H1 (cell line): ENCODE measurements at regions not wholly inside any gene's neighbourhood (a gene's known extent, or its start where the extent isn't known, plus 50 kb on each side); places are given as distances from the start of the nearest gene placed in this dataset.

ENCODE experiments used
- CTCF ChIA-PET: fragments of 300-600 bp; sonication (Branson Sonifier 250); formaldehyde crosslinking; loops from one replicate; lab custom pipeline; 2021; ENCODE audit not compliant: partially characterized antibody; lab: Charles Lee
- POLR2A ChIA-PET: fragments of 300-600 bp; sonication (Branson Sonifier 250); formaldehyde crosslinking; loops from one replicate; lab custom pipeline; 2021; ENCODE audit warnings: inconsistent platforms; ENCODE audit not compliant: partially characterized antibody; lab: Charles Lee
- DNase-seq, 2 experiments: peaks; one replicate each; pipeline versions ENCODE4 v3.0.0 to v3.0.0-alpha.2; 2010 to 2022; ENCODE audit warnings: low spot score in 2 of 2, low read depth in 1 of 2, mixed read lengths in 1 of 2
- FAIRE-seq: peaks from 2 replicates; lab custom pipeline; 2011; peaks lifted over from hg19 to GRCh38; lab: Jason Lieb, UNC
- H2AFZ ChIP-seq: 2 replicates; pipeline ENCODE4 v1.8.1; 2012; ENCODE audit warnings: low read length, inconsistent platforms
- H2AK5ac ChIP-seq: 2 replicates; pipeline ENCODE4 v1.6.1; 2013; ENCODE audit warnings: low read depth, low read length
- H2BK120ac ChIP-seq: replicated peaks from 2 replicates; pipeline ENCODE3; 2013; ENCODE audit warnings: low read depth, low read length, inconsistent platforms
- H2BK12ac ChIP-seq: 2 replicates; pipeline ENCODE4 v1.6.1; 2013; ENCODE audit warnings: low read depth, low read length
- H2BK15ac ChIP-seq: 2 replicates; pipeline ENCODE4 v1.6.1; 2013; ENCODE audit warnings: low read length
- H2BK20ac ChIP-seq: 2 replicates; pipeline ENCODE4 v1.6.1; 2013; ENCODE audit warnings: low read length
- H2BK5ac ChIP-seq: 2 replicates; pipeline ENCODE4 v1.6.1; 2013; ENCODE audit warnings: low read depth, low read length
- H3K14ac ChIP-seq: 2 replicates; pipeline ENCODE4 v1.6.1; 2013; ENCODE audit warnings: inconsistent platforms; ENCODE audit not compliant: insufficient read length
- H3K18ac ChIP-seq: 2 replicates; pipeline ENCODE4 v1.6.1; 2013; ENCODE audit warnings: low read length; ENCODE audit errors: extremely low read depth
- H3K23ac ChIP-seq: 2 replicates; pipeline ENCODE4 v1.6.1; 2013; ENCODE audit warnings: inconsistent platforms; ENCODE audit not compliant: insufficient read length
- H3K23me2 ChIP-seq: 2 replicates; pipeline ENCODE4 v1.6.1; 2013; ENCODE audit warnings: low read depth, low read length
- H3K27ac ChIP-seq: 2 replicates; pipeline ENCODE4 v1.6.1; 2011; ENCODE audit warnings: low read depth, low read length, inconsistent platforms
- H3K27me3 ChIP-seq, 4 experiments: replicated peaks in 1 of 4; 1 replicate in 1 of 4; 2 replicates in 3 of 4; pipeline versions ENCODE4 v1.6.1 to v1.8.1; 2011 to 2013; ENCODE audit warnings: low read length in 3 of 4, mild to moderate bottlenecking in 3 of 4, inconsistent platforms in 2 of 4, mixed read lengths in 2 of 4, moderate library complexity in 1 of 4; ENCODE audit not compliant: control insufficient read depth in 3 of 4, insufficient read depth in 3 of 4; ENCODE audit errors: extremely low read depth in 1 of 4
- H3K36me3 ChIP-seq, 4 experiments: 2 replicates each; pipeline versions ENCODE4 v1.6.1 to v1.8.1; 2011 to 2013; ENCODE audit warnings: mild to moderate bottlenecking in 4 of 4, low read length in 3 of 4, moderate library complexity in 2 of 4, control low read depth in 1 of 4, inconsistent platforms in 1 of 4; ENCODE audit not compliant: insufficient read depth in 4 of 4, control insufficient read depth in 2 of 4
- H3K4ac ChIP-seq: replicated peaks from 2 replicates; pipeline ENCODE3; 2013; ENCODE audit warnings: low read length, low read depth, mixed read lengths, inconsistent platforms; ENCODE audit not compliant: insufficient read length
- H3K4me1 ChIP-seq, 4 experiments: replicated peaks in 1 of 4; 1 replicate in 1 of 4; 2 replicates in 3 of 4; pipeline versions ENCODE4 v1.6.1 to v1.8.1; 2011 to 2013; ENCODE audit warnings: low read length in 3 of 4, inconsistent platforms in 2 of 4, mixed read lengths in 1 of 4; ENCODE audit not compliant: insufficient read depth in 4 of 4, control insufficient read depth in 3 of 4
- H3K4me2 ChIP-seq, 2 experiments: 2 replicates each; pipeline versions ENCODE4 v1.6.1 to v1.8.1; 2011 to 2013; ENCODE audit warnings: low read depth in 2 of 2, low read length in 2 of 2, control low read depth in 1 of 2, inconsistent platforms in 1 of 2, mild to moderate bottlenecking in 1 of 2; ENCODE audit not compliant: insufficient read depth in 1 of 2
- H3K4me3 ChIP-seq, 4 experiments: fragments of 200-600, 300-600 bp in 1 of 4; sonication (generic), shearing (Covaris generic), sonication (Bioruptor Twin) in 1 of 4; 2 replicates each; pipeline versions ENCODE4 v1.5.1 to v1.8.1; 2011 to 2016; ENCODE audit warnings: low read length in 4 of 4, low read depth in 3 of 4, control low read depth in 2 of 4, inconsistent platforms in 2 of 4, mild to moderate bottlenecking in 2 of 4, mixed read lengths in 1 of 4, moderate library complexity in 1 of 4; ENCODE audit not compliant: insufficient read depth in 2 of 4; ENCODE audit errors: extremely low read depth in 1 of 4
- H3K56ac ChIP-seq: replicated peaks from 2 replicates; pipeline ENCODE3; 2013; ENCODE audit warnings: low read depth, mild to moderate bottlenecking, mixed read lengths, low read length, inconsistent platforms; ENCODE audit not compliant: insufficient read length
- H3K79me1 ChIP-seq: 2 replicates; pipeline ENCODE4 v1.6.1; 2013; ENCODE audit warnings: low read depth, low read length, control low read depth
- H3K79me2 ChIP-seq, 2 experiments: 2 replicates each; pipeline versions ENCODE4 v1.6.1 to v1.8.1; 2012 to 2013; ENCODE audit warnings: low read length in 2 of 2, mild to moderate bottlenecking in 2 of 2, inconsistent platforms in 1 of 2; ENCODE audit not compliant: insufficient read depth in 2 of 2, control insufficient read depth in 1 of 2
- H3K9ac ChIP-seq, 4 experiments: replicated peaks in 1 of 4; 1 replicate in 1 of 4; 2 replicates in 3 of 4; pipeline versions ENCODE4 v1.6.1 to v1.8.1; 2011 to 2013; ENCODE audit warnings: low read depth in 3 of 4, low read length in 3 of 4, control low read depth in 2 of 4, mild to moderate bottlenecking in 2 of 4, moderate library complexity in 2 of 4, inconsistent platforms in 1 of 4; ENCODE audit errors: extremely low read depth in 1 of 4
- H3K9me3 ChIP-seq, 2 experiments: 2 replicates each; pipeline versions ENCODE4 v1.6.1 to v1.8.1; 2012 to 2013; ENCODE audit warnings: mild to moderate bottlenecking in 2 of 2, moderate library complexity in 2 of 2, control low read depth in 1 of 2, inconsistent platforms in 1 of 2, low read depth in 1 of 2, low read length in 1 of 2, mixed read lengths in 1 of 2; ENCODE audit not compliant: insufficient read depth in 2 of 2
- H4K20me1 ChIP-seq, 2 experiments: replicated peaks in 1 of 2; 2 replicates each; pipeline versions ENCODE3 to v1.8.1; 2011 to 2013; ENCODE audit warnings: inconsistent platforms in 2 of 2, low read length in 2 of 2, mild to moderate bottlenecking in 1 of 2; ENCODE audit not compliant: insufficient read depth in 2 of 2, control insufficient read depth in 1 of 2
- H4K5ac ChIP-seq: 2 replicates; pipeline ENCODE4 v1.6.1; 2013; ENCODE audit warnings: low read length, low read depth, mixed read lengths, inconsistent platforms; ENCODE audit not compliant: insufficient read length
- H4K8ac ChIP-seq: 2 replicates; pipeline ENCODE4 v1.8.0; 2013; ENCODE audit warnings: mild to moderate bottlenecking, moderate library complexity, low read length, inconsistent platforms; ENCODE audit not compliant: insufficient read depth; ENCODE audit errors: extremely low read depth
- H4K91ac ChIP-seq: replicated peaks from 2 replicates; pipeline ENCODE3; 2013; ENCODE audit warnings: low read length, mixed read lengths, inconsistent platforms; ENCODE audit not compliant: insufficient read length
- ASH2L ChIP-seq: fragments of 200-600, 300-600 bp; sonication (generic); IDR thresholded peaks from one replicate; pipeline ENCODE4 v1.7.1; 2017; ENCODE audit warnings: low read length
- ATF2 ChIP-seq: IDR thresholded peaks from 2 replicates; pipeline ENCODE4 v1.6.1; 2012; ENCODE audit warnings: low read length, inconsistent platforms
- CBX5 ChIP-seq: fragments of 300-800, 300-1000 bp; sonication (generic); IDR thresholded peaks from 2 replicates; pipeline ENCODE4 v1.7.1; 2016; ENCODE audit warnings: antibody characterized with exemption, low read length, low read depth
- CEBPB ChIP-seq: IDR thresholded peaks from 2 replicates; pipeline ENCODE4 v1.6.1; 2012; ENCODE audit warnings: low read depth, low read length
- CREB1 ChIP-seq: IDR thresholded peaks from 2 replicates; pipeline ENCODE4 v1.6.1; 2012; ENCODE audit warnings: inconsistent platforms
- POLR2AphosphoS5 ChIP-seq: IDR thresholded peaks from 2 replicates; pipeline ENCODE4 v1.6.1; 2011; ENCODE audit warnings: low read depth, low read length
- SIX5 ChIP-seq: IDR thresholded peaks from 2 replicates; pipeline ENCODE4 v1.6.1; 2011; ENCODE audit warnings: mild to moderate bottlenecking, low read depth, low read length
- WGBS, 2 experiments: shearing (Covaris generic) in 1 of 2; methylation state at CpG; one replicate each; pipeline versions ENCODE4 v1.1.6 to v1.1.7; 2013 to 2015; ENCODE audit warnings: low lambda C conversion rate in 2 of 2, mixed read lengths in 2 of 2, inconsistent platforms in 1 of 2, low coverage in 1 of 2, missing lambda C conversion rate in 1 of 2; ENCODE audit not compliant: insufficient replicate concordance in 2 of 2, insufficient coverage in 1 of 2, insufficient read length in 1 of 2; ENCODE audit errors: extremely low coverage in 1 of 2, missing lambda C conversion rate in 1 of 2; 5-methylcytosine and 5-hydroxymethylcytosine counted together

- Histone ChIP-seq H3K4me2 (no peak overlapping the region), H4K91ac (no peak overlapping the region), H3K79me1 (no peaks in the 10 kb centered on the region), H3K27me3 (no peaks in the 10 kb centered on the region), H3K4me1 (peaks cover 0 to 2% (median 0%) of the 10 kb centered on the region in 4 experiments; a peak in 2 of 7 replicates), H3K14ac (no peak overlapping the region), H3K23ac (no peak overlapping the region), H3K18ac (no peak overlapping the region), H4K20me1 (no peaks in the 10 kb centered on the region), H2BK5ac (no peak overlapping the region), H2BK12ac (no peak overlapping the region), H3K9ac (no peak overlapping the region), H4K8ac (no peak overlapping the region), H3K4me3 (no peak overlapping the region), H2BK15ac (no peak overlapping the region), H2BK120ac (no peak overlapping the region), H3K56ac (no peak overlapping the region), H2AK5ac (no peak overlapping the region), H2BK20ac (no peak overlapping the region), H3K79me2 (no peaks in the 10 kb centered on the region), H2AFZ (no peak overlapping the region), H3K27ac (no peak overlapping the region), H3K23me2 (no peaks in the 10 kb centered on the region), H4K5ac (no peak overlapping the region), H3K36me3 (no peaks in the 10 kb centered on the region), H3K4ac (no peak overlapping the region), H3K9me3 (0 out of 4 replicates have a peak, but pooled peaks cover 0 to 6% of the 10 kb centered on the region in 2 experiments)
- TF ChIP-seq CBX5 (no peak), ASH2L (no peak), POLR2AphosphoS5 (no peak), SIX5 (no peak), CEBPB (no peak), ATF2 (no peak), CREB1 (no peak)
- ChIA-PET CTCF (interaction anchor here (0.6 kb wide), 1 partner anchor 55 kb away, joined by 3 read pairs; no protein-coding TSS in a partner anchor), POLR2A (no interaction called here)
- no peak for FAIRE-seq
- 84% methylated on average over 4 of the region's 4 CpGs; no CpG with 5 or more reads in 1 of the 2 experiments for WGBS, 2 experiments
- DNase-seq = no peak
Measured at GRCh38 chr3:112755845-112756613, 90.6 kb downstream of the CD200R1L start.
